ENCODE measurements at regions not wholly inside any gene's neighbourhood (a gene's known extent, or its start where the extent isn't known, plus 50 kb on each side); places are given as distances from the start of the nearest gene placed in this dataset.

GRCh38 chr1:91152331-91152730, 130.5 kb upstream of the ZNF644 start:
- intact Hi-C loops (cut with micrococcal nuclease), result no loop called here

GRCh38 chr1:91151702-91152101, 129.9 kb upstream of the ZNF644 start:
- intact Hi-C loops (cut with micrococcal nuclease), result no loop called here

- intact Hi-C loops (cut with micrococcal nuclease), result no loop called here
These were observed 126.8 kb upstream of the ZNF644 start for GRCh38 chr1:91148641-91149069.

GRCh38 chr1:91141858-91142257, 120.0 kb upstream of the ZNF644 start:
- intact Hi-C loops (cut with micrococcal nuclease), result no loop called here

GRCh38 chr1:91138959-91139358, 117.1 kb upstream of the ZNF644 start:
- intact Hi-C loops (cut with micrococcal nuclease), result no loop called here

- intact Hi-C loops (cut with micrococcal nuclease), result no loop called here
These were observed 115.5 kb upstream of the ZNF644 start for GRCh38 chr1:91137173-91137852.

GRCh38 chr1:91135799-91136198, 114.0 kb upstream of the ZNF644 start:
- intact Hi-C loops (cut with micrococcal nuclease), result no loop called here

GRCh38 chr1:91133248-91133647, 111.4 kb upstream of the ZNF644 start:
- intact Hi-C loops (cut with micrococcal nuclease), result no loop called here

GRCh38 chr1:91130256-91130985, 108.6 kb upstream of the ZNF644 start:
- intact Hi-C loops (cut with micrococcal nuclease), result no loop called here

GRCh38 chr1:91129458-91129857, 107.6 kb upstream of the ZNF644 start:
- intact Hi-C loops (cut with micrococcal nuclease), result no loop called here

- intact Hi-C loops (cut with micrococcal nuclease), result no loop called here
These were observed 107.2 kb upstream of the ZNF644 start for GRCh38 chr1:91129017-91129416.

- intact Hi-C loops (cut with micrococcal nuclease), result no loop called here
These were observed 103.2 kb upstream of the ZNF644 start for GRCh38 chr1:91124989-91125417.

GRCh38 chr1:91124290-91124985, 102.6 kb upstream of the ZNF644 start:
- intact Hi-C loops (cut with micrococcal nuclease), result no loop called here

- intact Hi-C loops (cut with micrococcal nuclease), result no loop called here
These were observed 101.9 kb upstream of the ZNF644 start for GRCh38 chr1:91123773-91124172.

- intact Hi-C loops (cut with micrococcal nuclease), result no loop called here
These were observed 101.5 kb upstream of the ZNF644 start for GRCh38 chr1:91123319-91123718.

GRCh38 chr1:91122106-91122717, 100.4 kb upstream of the ZNF644 start:
- intact Hi-C loops (cut with micrococcal nuclease), result no loop called here

GRCh38 chr1:91121366-91121765, 99.5 kb upstream of the ZNF644 start:
- intact Hi-C loops (cut with micrococcal nuclease), result no loop called here

- intact Hi-C loops (cut with micrococcal nuclease), result no loop called here
These were observed 99.1 kb upstream of the ZNF644 start for GRCh38 chr1:91120936-91121335.

- intact Hi-C loops (cut with micrococcal nuclease), result no loop called here
These were observed 98.6 kb upstream of the ZNF644 start for GRCh38 chr1:91120421-91120820.

GRCh38 chr1:91104712-91105111, 82.9 kb upstream of the ZNF644 start:
- intact Hi-C loops (cut with micrococcal nuclease), result no loop called here

GRCh38 chr1:91101328-91101727, 79.5 kb upstream of the ZNF644 start:
- intact Hi-C loops (cut with micrococcal nuclease), result no loop called here

Measured in T-helper 1 cell treated with Interleukin-12 subunit alpha and Interleukin-12 subunit beta and Interleukin-4 antibody, amounts not matched to agents 30 ng/mL and 1 ng/mL, for 36 hours (primary cell).